ENCODE measurements at regions not wholly inside any gene's neighbourhood (a gene's known extent, or its start where the extent isn't known, plus 50 kb on each side); places are given as distances from the start of the nearest gene placed in this dataset.

DNA sequence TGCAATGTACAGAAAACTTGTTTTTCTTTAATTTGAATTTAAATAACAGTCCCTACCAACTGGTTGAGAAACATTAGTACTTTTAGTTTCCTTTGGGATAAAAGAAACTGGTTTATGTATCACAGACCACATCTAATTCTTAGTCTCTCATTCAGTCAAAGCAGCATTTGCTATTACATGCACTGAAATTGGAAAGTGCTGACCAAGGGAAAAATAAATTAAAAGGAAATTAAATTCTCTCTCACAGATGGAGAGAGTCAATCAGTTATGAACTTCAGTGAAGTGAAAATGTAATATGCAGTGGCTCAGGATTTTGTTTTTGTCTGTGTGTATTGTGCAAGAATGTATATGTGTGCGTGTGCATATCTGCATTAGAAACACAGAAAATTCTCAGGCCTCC lies 121.7 kb downstream of the TUSC1 start:
- no peak overlapping the region for H3K27ac ChIP-seq (ENCODE audit: low read depth in 2 of 2, low read length in 1 of 2)
- WGBS, 2 donors = 92 to 95% methylated on average over 1 of the region's 1 CpG
- H3K4me1 ChIP-seq (ENCODE audit: control insufficient read depth in 2 of 2, insufficient read depth in 2 of 2, low read length in 1 of 2) = no peaks in the 10 kb centered on the region
- H3K9me3 ChIP-seq (ENCODE audit: control insufficient read depth in 2 of 2, insufficient read depth in 1 of 2, low read depth in 1 of 2, low read length in 1 of 2) = no peaks in the 10 kb centered on the region
- H3K4me3 ChIP-seq (ENCODE audit: low read depth in 1 of 2, low read length in 2 of 2) = no peak overlapping the region
- H3K36me3 ChIP-seq (ENCODE audit: control insufficient read depth in 2 of 2, insufficient read depth in 2 of 2, low read length in 1 of 2) = no peaks in the 10 kb centered on the region
- H3K27me3 ChIP-seq (ENCODE audit: control insufficient read depth in 1 of 2, insufficient read depth in 2 of 2, low read length in 2 of 2) = no peaks in the 10 kb centered on the region

DNA sequence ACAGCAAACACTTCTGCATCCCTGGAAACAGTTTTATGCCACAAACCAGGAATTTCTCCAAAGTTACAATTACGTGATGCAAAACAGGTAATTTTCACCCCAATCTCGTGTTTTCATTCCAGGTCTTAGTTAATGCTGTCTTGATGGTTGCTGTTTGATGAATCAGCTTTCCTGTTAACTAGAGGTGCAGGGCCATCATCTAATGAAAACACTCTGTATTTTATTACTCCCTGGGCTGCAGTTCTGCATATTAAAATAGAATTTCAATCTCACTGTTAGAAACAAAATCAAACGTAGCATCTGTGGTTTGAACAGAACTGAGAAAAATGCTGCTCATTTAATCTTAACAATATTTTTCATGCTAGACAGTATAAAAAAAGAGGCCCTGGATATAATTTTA lies 129.4 kb downstream of the TUSC1 start:
- no peaks in the 10 kb centered on the region for H3K9me3 ChIP-seq (ENCODE audit: control insufficient read depth in 2 of 2, insufficient read depth in 1 of 2, low read depth in 1 of 2, low read length in 1 of 2)

DNA sequence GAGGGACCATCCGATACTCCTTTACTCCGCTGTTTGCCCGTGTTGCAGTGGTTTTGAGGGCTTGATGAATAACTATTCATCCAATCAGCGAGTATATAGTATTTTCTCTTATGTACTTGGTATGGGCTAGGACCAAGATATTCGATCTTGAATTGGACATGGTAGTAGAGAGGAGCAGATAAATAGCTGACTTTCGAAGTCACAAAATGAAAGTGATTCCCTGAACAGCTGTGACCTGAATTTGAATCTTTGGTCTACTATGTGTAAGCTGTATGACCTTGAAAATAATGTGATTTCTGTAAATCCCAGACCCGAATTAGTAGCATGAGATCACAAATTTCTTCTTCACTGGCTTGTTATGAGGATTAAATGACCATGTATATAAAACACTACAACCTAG lies 134.4 kb downstream of the TUSC1 start:
- Histone ChIP-seq H3K27me3 (ENCODE audit: control insufficient read depth in 1 of 2, insufficient read depth in 2 of 2, low read length in 2 of 2) (no peaks in the 10 kb centered on the region), H3K9me3 (ENCODE audit: control insufficient read depth in 2 of 2, insufficient read depth in 1 of 2, low read depth in 1 of 2, low read length in 1 of 2) (no peaks in the 10 kb centered on the region), H3K36me3 (ENCODE audit: control insufficient read depth in 2 of 2, insufficient read depth in 2 of 2, low read length in 1 of 2) (no peaks in the 10 kb centered on the region), H3K4me1 (ENCODE audit: control insufficient read depth in 2 of 2, insufficient read depth in 2 of 2, low read length in 1 of 2) (no peaks in the 10 kb centered on the region), H3K4me3 (ENCODE audit: low read depth in 1 of 2, low read length in 2 of 2) (no peak overlapping the region), H3K27ac (ENCODE audit: low read depth in 2 of 2, low read length in 1 of 2) (no peak overlapping the region)
- 84 to 89% methylated on average over 7 of the region's 7 CpGs for WGBS, 2 donors

More for the DNA sequence above, 129.4 kb downstream of the TUSC1 start:
- H3K4me3 ChIP-seq (ENCODE audit: low read depth in 1 of 2, low read length in 2 of 2) = no peak overlapping the region
- H3K36me3 ChIP-seq (ENCODE audit: control insufficient read depth in 2 of 2, insufficient read depth in 2 of 2, low read length in 1 of 2) = no peaks in the 10 kb centered on the region
- WGBS, 2 donors = 78 to 81% methylated on average over 3 of the region's 3 CpGs
- no peaks in the 10 kb centered on the region for H3K27me3 ChIP-seq (ENCODE audit: control insufficient read depth in 1 of 2, insufficient read depth in 2 of 2, low read length in 2 of 2)
- no peaks in the 10 kb centered on the region for H3K4me1 ChIP-seq (ENCODE audit: control insufficient read depth in 2 of 2, insufficient read depth in 2 of 2, low read length in 1 of 2)
- no peak overlapping the region for H3K27ac ChIP-seq (ENCODE audit: low read depth in 2 of 2, low read length in 1 of 2)

DNA sequence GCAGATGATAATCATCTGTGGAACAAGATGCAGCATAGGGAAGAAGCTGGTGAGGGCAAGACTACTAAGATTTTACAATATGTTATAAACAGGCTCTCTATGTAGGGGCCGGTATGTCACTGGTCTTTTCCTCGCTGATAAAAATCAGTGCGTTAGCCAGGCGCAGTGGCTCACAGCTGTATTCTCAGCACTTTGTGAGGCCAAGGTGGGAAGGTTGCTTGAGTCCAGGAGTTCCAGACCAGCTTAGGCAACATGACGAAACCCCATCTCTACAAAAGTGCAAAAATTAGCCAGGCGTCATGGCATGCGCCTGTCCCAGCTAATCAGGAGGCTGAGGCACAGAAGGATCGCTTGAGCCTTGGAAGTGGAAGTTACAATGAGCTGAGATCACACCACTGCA lies 135.9 kb downstream of the TUSC1 start:
- H3K9me3 ChIP-seq (ENCODE audit: control insufficient read depth in 2 of 2, insufficient read depth in 1 of 2, low read depth in 1 of 2, low read length in 1 of 2) = no peaks in the 10 kb centered on the region
- H3K27ac ChIP-seq (ENCODE audit: low read depth in 2 of 2, low read length in 1 of 2) = no peak overlapping the region
- H3K36me3 ChIP-seq (ENCODE audit: control insufficient read depth in 2 of 2, insufficient read depth in 2 of 2, low read length in 1 of 2) = no peaks in the 10 kb centered on the region
- H3K4me1 ChIP-seq (ENCODE audit: control insufficient read depth in 2 of 2, insufficient read depth in 2 of 2, low read length in 1 of 2) = no peaks in the 10 kb centered on the region
- H3K27me3 ChIP-seq (ENCODE audit: control insufficient read depth in 1 of 2, insufficient read depth in 2 of 2, low read length in 2 of 2) = no peaks in the 10 kb centered on the region
- 87 to 91% methylated on average over 8 of the region's 8 CpGs for WGBS, 2 donors
- no peak overlapping the region for H3K4me3 ChIP-seq (ENCODE audit: low read depth in 1 of 2, low read length in 2 of 2)

DNA sequence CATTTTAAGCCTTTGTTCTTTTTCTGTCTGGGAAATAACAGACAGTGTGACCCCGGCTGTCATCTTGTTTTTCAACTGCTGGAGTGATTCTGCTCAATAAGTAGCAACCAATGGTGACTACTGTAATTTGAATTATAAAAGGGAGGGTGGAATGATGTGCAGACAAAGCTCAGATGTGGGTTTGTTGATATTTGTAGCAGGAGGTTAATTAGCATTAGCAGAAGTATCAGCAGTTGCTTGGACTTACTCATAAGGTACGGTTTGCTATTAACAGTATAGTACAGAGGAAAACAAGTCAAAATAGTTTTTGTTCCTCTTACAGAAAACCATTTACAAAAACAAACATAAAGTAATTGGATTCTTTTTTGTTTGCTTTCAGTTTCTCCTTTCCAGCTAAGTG lies 140.4 kb downstream of the TUSC1 start:
- Histone ChIP-seq H3K27ac (ENCODE audit: low read depth in 2 of 2, low read length in 1 of 2) (no peak overlapping the region), H3K4me3 (ENCODE audit: low read depth in 1 of 2, low read length in 2 of 2) (no peak overlapping the region), H3K36me3 (ENCODE audit: control insufficient read depth in 2 of 2, insufficient read depth in 2 of 2, low read length in 1 of 2) (no peaks in the 10 kb centered on the region), H3K4me1 (ENCODE audit: control insufficient read depth in 2 of 2, insufficient read depth in 2 of 2, low read length in 1 of 2) (no peaks in the 10 kb centered on the region), H3K9me3 (ENCODE audit: control insufficient read depth in 2 of 2, insufficient read depth in 1 of 2, low read depth in 1 of 2, low read length in 1 of 2) (no peaks in the 10 kb centered on the region), H3K27me3 (ENCODE audit: control insufficient read depth in 1 of 2, insufficient read depth in 2 of 2, low read length in 2 of 2) (no peaks in the 10 kb centered on the region)
- WGBS, 2 donors = 51 to 54% methylated on average over 2 of the region's 2 CpGs

DNA sequence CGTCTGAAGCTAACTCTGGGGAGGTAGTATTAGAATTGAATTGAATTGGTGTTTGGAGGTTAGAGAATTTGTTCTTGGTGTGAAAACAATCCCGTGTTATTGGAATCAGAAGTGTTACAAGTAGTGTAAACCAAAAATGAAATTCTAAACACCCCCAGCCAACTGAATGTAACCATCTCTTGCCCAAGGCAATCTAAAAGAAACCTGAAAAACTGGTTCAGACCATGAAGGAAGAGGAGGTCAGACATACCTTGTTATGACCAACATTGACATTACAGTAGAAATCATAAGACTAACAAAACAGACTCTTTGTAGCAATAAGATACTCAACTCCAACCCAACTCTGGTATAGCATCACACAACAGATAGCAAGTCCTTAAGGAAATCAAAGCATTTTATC lies 159.0 kb downstream of the TUSC1 start:
- no peaks in the 10 kb centered on the region for H3K36me3 ChIP-seq (ENCODE audit: control insufficient read depth in 2 of 2, insufficient read depth in 2 of 2, low read length in 1 of 2)
- no peaks in the 10 kb centered on the region for H3K4me1 ChIP-seq (ENCODE audit: control insufficient read depth in 2 of 2, insufficient read depth in 2 of 2, low read length in 1 of 2)
- 60 to 62% methylated on average over 2 of the region's 2 CpGs for WGBS, 2 donors
- no peaks in the 10 kb centered on the region for H3K9me3 ChIP-seq (ENCODE audit: control insufficient read depth in 2 of 2, insufficient read depth in 1 of 2, low read depth in 1 of 2, low read length in 1 of 2)
- H3K27ac ChIP-seq (ENCODE audit: low read depth in 2 of 2, low read length in 1 of 2) = no peak overlapping the region
- no peaks in the 10 kb centered on the region for H3K27me3 ChIP-seq (ENCODE audit: control insufficient read depth in 1 of 2, insufficient read depth in 2 of 2, low read length in 2 of 2)
- no peak overlapping the region for H3K4me3 ChIP-seq (ENCODE audit: low read depth in 1 of 2, low read length in 2 of 2)

DNA sequence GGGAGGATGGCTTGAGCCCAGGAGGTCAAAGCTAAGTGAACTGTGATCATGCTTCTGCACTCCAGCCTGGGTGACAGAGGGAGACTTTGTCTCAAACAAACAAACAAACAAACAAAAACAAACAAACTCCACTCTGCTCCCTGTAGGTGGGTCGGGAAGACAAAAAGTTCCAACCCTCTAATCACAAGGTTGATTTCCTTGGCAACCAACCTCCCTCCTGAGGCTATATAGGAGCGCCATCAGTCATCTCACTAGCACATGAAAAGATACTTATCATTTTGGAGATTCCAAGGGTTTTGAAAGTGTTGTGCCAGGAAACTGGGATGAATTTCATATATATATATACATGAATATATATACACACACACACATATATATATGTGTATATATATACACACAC lies 160.5 kb downstream of the TUSC1 start:
- Histone ChIP-seq H3K4me3 (ENCODE audit: low read depth in 1 of 2, low read length in 2 of 2) (no peak overlapping the region), H3K9me3 (ENCODE audit: control insufficient read depth in 2 of 2, insufficient read depth in 1 of 2, low read depth in 1 of 2, low read length in 1 of 2) (no peaks in the 10 kb centered on the region), H3K36me3 (ENCODE audit: control insufficient read depth in 2 of 2, insufficient read depth in 2 of 2, low read length in 1 of 2) (no peaks in the 10 kb centered on the region), H3K27ac (ENCODE audit: low read depth in 2 of 2, low read length in 1 of 2) (no peak overlapping the region), H3K27me3 (ENCODE audit: control insufficient read depth in 1 of 2, insufficient read depth in 2 of 2, low read length in 2 of 2) (no peaks in the 10 kb centered on the region), H3K4me1 (ENCODE audit: control insufficient read depth in 2 of 2, insufficient read depth in 2 of 2, low read length in 1 of 2) (no peaks in the 10 kb centered on the region)
- 63 to 64% methylated on average over 2 of the region's 2 CpGs for WGBS, 2 donors

DNA sequence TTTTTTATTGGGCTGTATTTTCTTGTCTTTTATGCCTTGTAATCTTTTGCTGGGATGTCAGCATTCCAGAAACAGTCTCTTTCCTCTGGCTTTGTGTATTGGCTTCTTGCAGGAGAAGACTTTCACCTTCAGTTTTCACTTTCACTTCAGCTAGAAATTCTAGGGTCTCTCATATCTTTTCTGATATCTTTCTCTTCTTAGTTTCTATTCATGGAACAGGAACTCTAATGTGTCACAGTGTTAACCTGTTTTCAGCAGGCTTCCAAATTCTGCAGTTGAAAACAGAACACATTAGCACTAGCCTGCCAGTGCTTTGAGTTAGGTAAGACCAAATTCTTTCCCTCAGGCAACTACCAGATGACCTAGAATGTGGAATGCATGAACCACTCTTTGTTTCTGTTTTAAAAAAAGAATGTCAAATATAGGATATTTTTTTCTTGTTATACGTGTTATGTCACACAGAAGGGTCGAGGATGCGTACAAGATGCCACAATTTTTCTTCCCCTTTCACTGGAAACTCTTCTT lies 164.7 kb downstream of the TUSC1 start:
- Histone ChIP-seq H3K4me3 (ENCODE audit: low read depth in 1 of 2, low read length in 2 of 2) (no peak overlapping the region), H3K4me1 (ENCODE audit: control insufficient read depth in 2 of 2, insufficient read depth in 2 of 2, low read length in 1 of 2) (no peaks in the 10 kb centered on the region), H3K27me3 (ENCODE audit: control insufficient read depth in 1 of 2, insufficient read depth in 2 of 2, low read length in 2 of 2) (no peaks in the 10 kb centered on the region), H3K36me3 (ENCODE audit: control insufficient read depth in 2 of 2, insufficient read depth in 2 of 2, low read length in 1 of 2) (no peaks in the 10 kb centered on the region), H3K9me3 (ENCODE audit: control insufficient read depth in 2 of 2, insufficient read depth in 1 of 2, low read depth in 1 of 2, low read length in 1 of 2) (no peaks in the 10 kb centered on the region), H3K27ac (ENCODE audit: low read depth in 2 of 2, low read length in 1 of 2) (no peak overlapping the region)
- WGBS, 2 donors = 40 to 43% methylated on average over 3 of the region's 3 CpGs

DNA sequence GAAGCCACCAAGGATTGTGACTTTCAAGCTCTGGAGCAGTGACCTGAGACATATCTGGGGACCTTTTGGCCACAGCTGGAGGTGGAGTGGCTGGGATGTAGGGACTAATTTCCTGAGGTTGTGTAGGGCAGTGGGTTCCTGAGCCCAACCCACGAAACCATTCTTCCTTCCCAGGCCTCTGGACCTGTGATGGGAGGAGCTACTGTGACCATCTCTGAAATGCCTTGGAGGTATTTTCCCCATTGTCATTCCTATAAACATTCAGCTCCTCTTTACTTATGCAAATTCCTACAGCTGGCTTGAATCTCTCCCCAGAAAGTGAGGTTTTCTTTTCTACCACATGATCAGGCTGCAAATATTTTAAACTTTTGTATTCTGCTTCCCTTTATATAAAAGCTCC lies 172.6 kb downstream of the TUSC1 start:
- Histone ChIP-seq H3K36me3 (ENCODE audit: control insufficient read depth in 2 of 2, insufficient read depth in 2 of 2, low read length in 1 of 2) (no peaks in the 10 kb centered on the region), H3K9me3 (ENCODE audit: control insufficient read depth in 2 of 2, insufficient read depth in 1 of 2, low read depth in 1 of 2, low read length in 1 of 2) (peaks cover 3 to 10% of the 10 kb centered on the region in 2 donors), H3K4me1 (ENCODE audit: control insufficient read depth in 2 of 2, insufficient read depth in 2 of 2, low read length in 1 of 2) (no peaks in the 10 kb centered on the region), H3K4me3 (ENCODE audit: low read depth in 1 of 2, low read length in 2 of 2) (no peak overlapping the region), H3K27ac (ENCODE audit: low read depth in 2 of 2, low read length in 1 of 2) (no peak overlapping the region), H3K27me3 (ENCODE audit: control insufficient read depth in 1 of 2, insufficient read depth in 2 of 2, low read length in 2 of 2) (no peaks in the 10 kb centered on the region)
- WGBS, 2 donors = 53 to 54% methylated on average over 1 of the region's 1 CpG

DNA sequence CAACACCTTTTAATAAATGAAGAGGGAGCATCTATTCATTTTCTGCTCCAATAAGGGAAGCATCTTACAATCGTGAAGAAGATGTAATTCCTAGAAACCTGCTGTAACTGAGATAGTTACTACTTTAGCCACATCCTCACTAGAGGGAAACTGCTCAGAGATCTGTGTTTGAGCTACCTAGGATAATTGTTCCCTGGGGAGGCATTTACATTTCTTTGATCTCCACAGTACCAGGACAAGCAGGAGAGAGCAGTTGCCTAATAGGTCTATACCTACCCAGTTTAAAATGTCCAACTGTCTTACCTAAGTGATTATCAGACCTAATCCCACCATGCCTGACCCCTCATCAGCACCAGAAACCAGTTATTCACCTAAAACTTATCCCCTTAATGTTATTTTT lies 196.9 kb downstream of the TUSC1 start:
- Histone ChIP-seq H3K27ac (ENCODE audit: low read depth in 2 of 2, low read length in 1 of 2) (no peak overlapping the region), H3K4me3 (ENCODE audit: low read depth in 1 of 2, low read length in 2 of 2) (no peak overlapping the region), H3K4me1 (ENCODE audit: control insufficient read depth in 2 of 2, insufficient read depth in 2 of 2, low read length in 1 of 2) (no peaks in the 10 kb centered on the region), H3K9me3 (ENCODE audit: control insufficient read depth in 2 of 2, insufficient read depth in 1 of 2, low read depth in 1 of 2, low read length in 1 of 2) (no peaks in the 10 kb centered on the region), H3K27me3 (ENCODE audit: control insufficient read depth in 1 of 2, insufficient read depth in 2 of 2, low read length in 2 of 2) (no peaks in the 10 kb centered on the region), H3K36me3 (ENCODE audit: control insufficient read depth in 2 of 2, insufficient read depth in 2 of 2, low read length in 1 of 2) (no peaks in the 10 kb centered on the region)
- 56 to 73% methylated on average over 1 of the region's 1 CpG for WGBS, 2 donors
